Keratinocyte (primary cell): ENCODE measurements at regions not wholly inside any gene's neighbourhood (a gene's known extent, or its start where the extent isn't known, plus 50 kb on each side); places are given as distances from the start of the nearest gene placed in this dataset.

Experiments used
- EZH2 ChIP-seq: IDR thresholded peaks from one replicate; pipeline ENCODE4 v1.6.1; 2012; ENCODE audit warnings: inconsistent platforms, mild to moderate bottlenecking, low read length, moderate library complexity
- TF ChIP-seq, protein P1 (sequence below), 3 experiments: IDR thresholded peaks in 1 of 3; conservative IDR thresholded peaks in 1 of 3; optimal IDR thresholded peaks in 1 of 3; 2 replicates in 2 of 3; 3 replicates in 1 of 3; pipeline versions ENCODE3 to v1.5.1; 2011; ENCODE audit warnings: low read length in 3 of 3, mild to moderate bottlenecking in 3 of 3, moderate library complexity in 2 of 3, control low read depth in 1 of 3, inconsistent platforms in 1 of 3; ENCODE audit not compliant: insufficient read depth in 2 of 3; ENCODE audit errors: extremely low read depth in 1 of 3

DNA sequence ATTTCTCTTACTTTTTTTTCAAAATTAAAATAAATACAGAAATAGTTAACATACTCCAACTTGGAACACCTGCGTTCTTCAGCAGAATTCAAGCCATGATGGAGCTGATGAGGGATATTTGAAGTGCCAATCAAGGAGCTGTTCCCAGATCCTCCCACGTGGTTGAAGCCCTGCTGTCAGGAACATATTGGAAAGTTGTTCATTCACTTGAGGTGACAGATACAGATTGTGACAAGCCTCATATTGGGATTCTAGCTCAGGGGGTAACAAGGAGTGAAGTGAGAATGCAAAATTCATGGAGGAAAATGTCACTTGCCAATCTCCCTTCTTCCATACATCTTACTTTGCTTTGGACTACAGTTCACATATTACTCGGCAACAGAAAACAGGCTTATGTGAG lies 2670.8 kb downstream of the PCDH7 start:
- TF ChIP-seq, protein P1, sequence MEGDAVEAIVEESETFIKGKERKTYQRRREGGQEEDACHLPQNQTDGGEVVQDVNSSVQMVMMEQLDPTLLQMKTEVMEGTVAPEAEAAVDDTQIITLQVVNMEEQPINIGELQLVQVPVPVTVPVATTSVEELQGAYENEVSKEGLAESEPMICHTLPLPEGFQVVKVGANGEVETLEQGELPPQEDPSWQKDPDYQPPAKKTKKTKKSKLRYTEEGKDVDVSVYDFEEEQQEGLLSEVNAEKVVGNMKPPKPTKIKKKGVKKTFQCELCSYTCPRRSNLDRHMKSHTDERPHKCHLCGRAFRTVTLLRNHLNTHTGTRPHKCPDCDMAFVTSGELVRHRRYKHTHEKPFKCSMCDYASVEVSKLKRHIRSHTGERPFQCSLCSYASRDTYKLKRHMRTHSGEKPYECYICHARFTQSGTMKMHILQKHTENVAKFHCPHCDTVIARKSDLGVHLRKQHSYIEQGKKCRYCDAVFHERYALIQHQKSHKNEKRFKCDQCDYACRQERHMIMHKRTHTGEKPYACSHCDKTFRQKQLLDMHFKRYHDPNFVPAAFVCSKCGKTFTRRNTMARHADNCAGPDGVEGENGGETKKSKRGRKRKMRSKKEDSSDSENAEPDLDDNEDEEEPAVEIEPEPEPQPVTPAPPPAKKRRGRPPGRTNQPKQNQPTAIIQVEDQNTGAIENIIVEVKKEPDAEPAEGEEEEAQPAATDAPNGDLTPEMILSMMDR (optimal IDR thresholded peaks at IDR 0.05 in 1 of 3, IDR thresholded peaks at IDR 0.05 in 1 of 3, conservative IDR thresholded peaks at IDR 0.05 in 1 of 3; ENCODE audit: extremely low read depth in 1 of 3, insufficient read depth in 2 of 3, low read length in 3 of 3): no peak
- TF ChIP-seq EZH2: no peak
